GM12878 (cell line): ENCODE measurements at regions not wholly inside any gene's neighbourhood (a gene's known extent, or its start where the extent isn't known, plus 50 kb on each side); places are given as distances from the start of the nearest gene placed in this dataset.

Experiments
- ATAC-seq: fragments of 200-7000 bp; cut with Tn5 transposase; 3 replicates; pipeline ENCODE4 v1.9.1; 2020; ENCODE audit warnings: mild to moderate bottlenecking, moderate library complexity
- BruUV-seq: library from RNA; stranded (reverse); fragments of 400-500 nt; replicated peaks from 2 replicates; lab custom pipeline; 2021; lab: Mats Ljungman, UMichigan
- CTCF ChIA-PET: fragments of 300-600 bp; sonication (Branson Sonifier 250); formaldehyde crosslinking; extraction: SDS; loops from one replicate; lab custom pipeline; 2021; ENCODE audit warnings: inconsistent platforms; lab: Yijun Ruan, JAX
- POLR2A ChIA-PET: fragments of 350-600 bp; formaldehyde crosslinking; extraction: SDS; loops from one replicate; lab custom pipeline; 2021; ENCODE audit warnings: inconsistent platforms; lab: Charles Lee
- RAD21 ChIA-PET: fragments of 300-600 bp; sonication (Branson Sonifier 250); formaldehyde crosslinking; loops from one replicate; lab custom pipeline; 2023; ENCODE audit warnings: antibody characterized with exemption; ENCODE audit not compliant: unreplicated experiment; lab: Charles Lee
- SMC1A ChIA-PET: fragments of 300-600 bp; sonication (Branson Sonifier 250); formaldehyde crosslinking; loops from one replicate; lab custom pipeline; 2023; ENCODE audit not compliant: unreplicated experiment, uncharacterized antibody; lab: Charles Lee
- DNase-seq: peaks from one replicate; pipeline ENCODE4 v3.0.0-alpha.2; 2011; ENCODE audit warnings: low read depth, low spot score
- FAIRE-seq: peaks from 3 replicates; lab custom pipeline; 2011; peaks lifted over from hg19 to GRCh38; lab: Jason Lieb, UNC
- H2AFZ ChIP-seq: 2 replicates; pipeline ENCODE4 v1.6.0; 2011; ENCODE audit warnings: low read depth, low read length, control low read depth; ENCODE audit not compliant: control insufficient read depth
- H3K27ac ChIP-seq: 2 replicates; pipeline ENCODE4 v1.5.1; 2011; ENCODE audit warnings: control low read depth; ENCODE audit not compliant: control insufficient read depth, insufficient read depth
- H3K27me3 ChIP-seq, 2 experiments: replicated peaks in 1 of 2; 2 replicates each; pipeline versions ENCODE4 v1.6.0 to v1.6.1; 2011; ENCODE audit warnings: low read length in 1 of 2; ENCODE audit not compliant: control insufficient read depth in 2 of 2, insufficient read depth in 2 of 2
- H3K36me3 ChIP-seq, 2 experiments: 2 replicates each; pipeline ENCODE4 v1.5.1; 2011; ENCODE audit warnings: low read length in 1 of 2; ENCODE audit not compliant: control insufficient read depth in 2 of 2, insufficient read depth in 2 of 2
- H3K4me1 ChIP-seq: 2 replicates; pipeline ENCODE4 v1.6.1; 2011; ENCODE audit warnings: mild to moderate bottlenecking, low read length, moderate library complexity, mixed read lengths; ENCODE audit not compliant: control insufficient read depth, insufficient read depth
- H3K4me2 ChIP-seq: 2 replicates; pipeline ENCODE4 v1.6.0; 2011; ENCODE audit warnings: control low read depth; ENCODE audit not compliant: control insufficient read depth, insufficient read depth
- H3K4me3 ChIP-seq: fragments of 200-600 bp; sonication (generic); 2 replicates; pipeline ENCODE4 v1.5.1; 2016
- H3K79me2 ChIP-seq: 2 replicates; pipeline ENCODE4 v1.6.0; 2011; ENCODE audit warnings: low read length; ENCODE audit not compliant: control insufficient read depth, insufficient read depth
- H3K9ac ChIP-seq: 2 replicates; pipeline ENCODE4 v1.8.0; 2011; ENCODE audit warnings: low read length, control low read depth, mixed read lengths; ENCODE audit not compliant: control insufficient read depth, insufficient read depth
- H3K9me3 ChIP-seq: replicated peaks from 3 replicates; pipeline ENCODE4 v1.5.1; 2011; ENCODE audit warnings: mild to moderate bottlenecking, low read length; ENCODE audit not compliant: control insufficient read depth, insufficient read depth
- H4K20me1 ChIP-seq: 2 replicates; pipeline ENCODE4 v1.6.0; 2011; ENCODE audit not compliant: control insufficient read depth, insufficient read depth
- BHLHE40 ChIP-seq, 2 experiments: fragments of 450-650 bp in 1 of 2; IDR thresholded peaks; 2 replicates each; pipeline ENCODE4 v1.6.1; 2011 to 2017; ENCODE audit warnings: low read depth in 2 of 2, borderline replicate concordance in 1 of 2, improper control_type of control experiment in 1 of 2, low read length in 1 of 2, mild to moderate bottlenecking in 1 of 2
- CHD2 ChIP-seq: IDR thresholded peaks from 2 replicates; pipeline ENCODE4 v1.6.1; 2011; ENCODE audit warnings: low read depth, low read length, improper control_type of control experiment, borderline replicate concordance
- EED ChIP-seq: sonication (generic); IDR thresholded peaks from 2 replicates; pipeline ENCODE4 v1.6.1; 2016; ENCODE audit warnings: antibody characterized with exemption, low read depth
- FOXK2 ChIP-seq: fragments of 450-650 bp; IDR thresholded peaks from 2 replicates; pipeline ENCODE4 v1.6.1; 2017; ENCODE audit warnings: mild to moderate bottlenecking, moderate library complexity
- IKZF1 ChIP-seq: fragments of 450-650 bp; conservative IDR thresholded peaks from 2 replicates; pipeline ENCODE4 v1.6.1; 2017; ENCODE audit warnings: antibody characterized with exemption, mild to moderate bottlenecking
- KAT2A ChIP-seq: conservative IDR thresholded peaks from 2 replicates; pipeline ENCODE4 v1.6.1; 2011; ENCODE audit warnings: low read depth, low read length; ENCODE audit not compliant: control insufficient read depth
- PKNOX1 ChIP-seq: fragments of 450-650 bp; IDR thresholded peaks from 2 replicates; pipeline ENCODE4 v1.6.1; 2016; ENCODE audit warnings: mild to moderate bottlenecking
- POLR2AphosphoS2 ChIP-seq: IDR thresholded peaks from 2 replicates; pipeline ENCODE4 v1.6.1; 2011; ENCODE audit warnings: low read depth, mild to moderate bottlenecking, low read length, improper control_type of control experiment, moderate library complexity
- PRDM15 ChIP-seq: fragments of 450-650 bp; formaldehyde crosslinking; IDR thresholded peaks from 2 replicates; pipeline ENCODE4 v1.4.0; 2020; ENCODE audit warnings: mild to moderate bottlenecking, moderate library complexity
- SKIL ChIP-seq: fragments of 450-650 bp; IDR thresholded peaks from 2 replicates; pipeline ENCODE4 v1.6.1; 2017; ENCODE audit warnings: mild to moderate bottlenecking, low read depth, inconsistent platforms; ENCODE audit not compliant: poor library complexity, severe bottlenecking
- SREBF2 ChIP-seq: IDR thresholded peaks from 2 replicates; pipeline ENCODE4 v1.6.1; 2012; ENCODE audit warnings: mild to moderate bottlenecking, low read length
- SUPT20H ChIP-seq: IDR thresholded peaks from 2 replicates; pipeline ENCODE4 v1.6.1; 2011; ENCODE audit warnings: low read depth, mild to moderate bottlenecking, low read length, moderate library complexity, borderline replicate concordance; ENCODE audit not compliant: control insufficient read depth
- TARDBP ChIP-seq: IDR thresholded peaks from 2 replicates; pipeline ENCODE4 v1.6.1; 2016; ENCODE audit warnings: borderline replicate concordance
- WGBS: methylation state at CpG from one replicate; pipeline ENCODE4 v1.1.6; 2016; ENCODE audit warnings: low lambda C conversion rate; ENCODE audit not compliant: insufficient replicate concordance, insufficient coverage; ENCODE audit errors: missing lambda C conversion rate; 5-methylcytosine and 5-hydroxymethylcytosine counted together
- in situ Hi-C: fragments of 300-500 bp; cut with MboI; formaldehyde crosslinking; loops from 9 replicates; pipeline ENCODE4 v1.14.3; 2018; ENCODE audit warnings: mixed read lengths
- intact Hi-C: fragments of 100-400 bp; cut with micrococcal nuclease; formaldehyde crosslinking; loops from one replicate; pipeline ENCODE4 v1.14.2; 2022; ENCODE audit not compliant: unreplicated experiment

GRCh38 chr3:41000471-41000870, 198.8 kb upstream of the CTNNB1 start (continued):
- TF ChIP-seq SKIL (no peak), TARDBP (no peak), IKZF1 (no peak), POLR2AphosphoS2 (no peak), EED (no peak), FOXK2 (no peak)

- TF ChIP-seq PKNOX1 (no peak), BHLHE40 (IDR thresholded peaks at IDR 0.05; ENCODE audit: borderline replicate concordance in 1 of 2, low read depth in 2 of 2, low read length in 1 of 2) (no peak), KAT2A (no peak), CHD2 (no peak), SUPT20H (no peak), SREBF2 (no peak), PRDM15 (CRISPR knock-in tag) (no peak)
- Histone ChIP-seq H3K27me3 (no peaks in the 10 kb centered on the region; a peak in 1 of 4 replicates), H3K4me1 (no peaks in the 10 kb centered on the region), H3K79me2 (no peaks in the 10 kb centered on the region), H4K20me1 (no peaks in the 10 kb centered on the region), H3K4me2 (no peak overlapping the region), H3K9ac (no peak overlapping the region), H3K9me3 (no peaks in the 10 kb centered on the region), H3K36me3 (no peaks in the 10 kb centered on the region), H3K27ac (no peak overlapping the region), H2AFZ (no peak overlapping the region), H3K4me3 (no peak overlapping the region)
- WGBS: 0% methylated on average over 1 of the region's 1 CpG
- ChIA-PET RAD21 (no interaction called here), CTCF (no interaction called here), SMC1A (no interaction called here), POLR2A (no interaction called here)
- no peak for FAIRE-seq
- in situ Hi-C loops: no loop called here
- no peak for DNase-seq
- no TSS peak for BruUV-seq
- intact Hi-C loops: no loop called here
- no peak for ATAC-seq
These were observed 197.7 kb upstream of the CTNNB1 start for GRCh38 chr3:41001556-41001955.
